Gastrocnemius medialis (tissue), 4 donors: ENCODE measurements at regions not wholly inside any gene's neighbourhood (a gene's known extent, or its start where the extent isn't known, plus 50 kb on each side); places are given as distances from the start of the nearest gene placed in this dataset.

Experiments
- POLR2A ChIP-seq, 2 donors: fragments of 450-650 bp; IDR thresholded peaks; one replicate each; pipeline ENCODE4 v1.6.1; 2017; ENCODE audit warnings: antibody characterized with exemption in 2 of 2, mild to moderate bottlenecking in 2 of 2, moderate library complexity in 2 of 2
- TF ChIP-seq, protein P1 (sequence below), 5 experiments: fragments of 450-650 bp in 3 of 5; fragments of 200-600 bp in 2 of 5; sonication (generic) in 2 of 5; IDR thresholded peaks in 4 of 5; conservative IDR thresholded peaks in 1 of 5; 1 replicate in 4 of 5; 2 replicates in 1 of 5; pipeline ENCODE4 v1.5.1; 2016 to 2019; ENCODE audit warnings: antibody characterized with exemption in 5 of 5, mild to moderate bottlenecking in 3 of 5, moderate library complexity in 3 of 5

- TF ChIP-seq, protein P1, sequence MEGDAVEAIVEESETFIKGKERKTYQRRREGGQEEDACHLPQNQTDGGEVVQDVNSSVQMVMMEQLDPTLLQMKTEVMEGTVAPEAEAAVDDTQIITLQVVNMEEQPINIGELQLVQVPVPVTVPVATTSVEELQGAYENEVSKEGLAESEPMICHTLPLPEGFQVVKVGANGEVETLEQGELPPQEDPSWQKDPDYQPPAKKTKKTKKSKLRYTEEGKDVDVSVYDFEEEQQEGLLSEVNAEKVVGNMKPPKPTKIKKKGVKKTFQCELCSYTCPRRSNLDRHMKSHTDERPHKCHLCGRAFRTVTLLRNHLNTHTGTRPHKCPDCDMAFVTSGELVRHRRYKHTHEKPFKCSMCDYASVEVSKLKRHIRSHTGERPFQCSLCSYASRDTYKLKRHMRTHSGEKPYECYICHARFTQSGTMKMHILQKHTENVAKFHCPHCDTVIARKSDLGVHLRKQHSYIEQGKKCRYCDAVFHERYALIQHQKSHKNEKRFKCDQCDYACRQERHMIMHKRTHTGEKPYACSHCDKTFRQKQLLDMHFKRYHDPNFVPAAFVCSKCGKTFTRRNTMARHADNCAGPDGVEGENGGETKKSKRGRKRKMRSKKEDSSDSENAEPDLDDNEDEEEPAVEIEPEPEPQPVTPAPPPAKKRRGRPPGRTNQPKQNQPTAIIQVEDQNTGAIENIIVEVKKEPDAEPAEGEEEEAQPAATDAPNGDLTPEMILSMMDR (IDR thresholded peaks at IDR 0.05 in 4 of 5, conservative IDR thresholded peaks at IDR 0.05 in 1 of 5) = no peak
- TF ChIP-seq POLR2A (IDR thresholded peaks at IDR 0.05) = no peak
Observed at GRCh38 chr2:64371727-64372126, 82.2 kb upstream of the LGALSL start.
